IPS-NIHi11 (cell line): ENCODE measurements at regions not wholly inside any gene's neighbourhood (a gene's known extent, or its start where the extent isn't known, plus 50 kb on each side); places are given as distances from the start of the nearest gene placed in this dataset.

Experiments used
- DNase-seq: peaks from one replicate; pipeline ENCODE4 v3.0.0; 2012; ENCODE audit warnings: mixed read lengths, low spot score

GRCh38 chr18:78740876-78741275 lies 238.7 kb upstream of the SALL3 start:
- DNase-seq = no peak

GRCh38 chr18:78741381-78742217 lies 238.0 kb upstream of the SALL3 start:
- DNase-seq = no peak

GRCh38 chr18:78742218-78742745 lies 237.3 kb upstream of the SALL3 start:
- no peak for DNase-seq

GRCh38 chr18:78743078-78743477 lies 236.5 kb upstream of the SALL3 start:
- no peak for DNase-seq

GRCh38 chr18:78751664-78752063 lies 228.0 kb upstream of the SALL3 start:
- no peak for DNase-seq

- no peak for DNase-seq
Measured at GRCh38 chr18:78753240-78753639, 226.4 kb upstream of the SALL3 start.

GRCh38 chr18:78754311-78755043 lies 225.1 kb upstream of the SALL3 start:
- no peak for DNase-seq

GRCh38 chr18:78757014-78757413 lies 222.6 kb upstream of the SALL3 start:
- DNase-seq = no peak

- no peak for DNase-seq
Measured at GRCh38 chr18:78758496-78758895, 221.1 kb upstream of the SALL3 start.

- DNase-seq = no peak
Measured at GRCh38 chr18:78762753-78763152, 216.9 kb upstream of the SALL3 start.

GRCh38 chr18:78764544-78764943 lies 215.1 kb upstream of the SALL3 start:
- no peak for DNase-seq

GRCh38 chr18:78765142-78765541 lies 214.5 kb upstream of the SALL3 start:
- no peak for DNase-seq

- DNase-seq = no peak
Measured at GRCh38 chr18:78765637-78766281, 213.9 kb upstream of the SALL3 start.

- no peak for DNase-seq
Measured at GRCh38 chr18:78766651-78767533, 212.7 kb upstream of the SALL3 start.

- DNase-seq = no peak
Measured at GRCh38 chr18:78767648-78768071, 212.0 kb upstream of the SALL3 start.

- no peak for DNase-seq
Measured at GRCh38 chr18:78768221-78768620, 211.4 kb upstream of the SALL3 start.

- DNase-seq = no peak
Measured at GRCh38 chr18:78768656-78769501, 210.7 kb upstream of the SALL3 start.

- DNase-seq = no peak
Measured at GRCh38 chr18:78769502-78770105, 210.0 kb upstream of the SALL3 start.

- no peak for DNase-seq
Measured at GRCh38 chr18:78770139-78770822, 209.3 kb upstream of the SALL3 start.

GRCh38 chr18:78770823-78771139 lies 208.8 kb upstream of the SALL3 start:
- DNase-seq = no peak
